ENCODE measurements at regions not wholly inside any gene's neighbourhood (a gene's known extent, or its start where the extent isn't known, plus 50 kb on each side); places are given as distances from the start of the nearest gene placed in this dataset.

DNA sequence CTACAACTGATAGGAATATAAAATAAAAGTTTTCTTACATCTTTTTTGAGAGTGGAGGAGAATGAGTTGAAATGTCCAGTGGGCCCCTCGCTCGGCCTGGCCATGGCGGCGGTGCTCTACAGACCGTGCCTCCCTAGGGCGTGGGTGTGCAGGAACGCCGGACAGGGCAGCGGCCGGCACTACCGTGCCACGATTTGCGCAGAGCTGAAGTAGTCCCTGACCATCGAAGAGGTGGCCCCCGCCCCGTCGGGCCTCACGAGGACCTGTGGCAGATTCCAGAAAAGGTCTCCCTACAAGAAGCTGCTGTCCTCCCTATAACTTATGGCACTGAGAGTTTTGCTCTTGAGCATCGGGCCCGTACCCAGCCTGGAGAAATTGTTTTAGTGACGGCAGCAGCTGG is 228.9 kb upstream of the ARHGAP24 start:
- TF ChIP-seq CTCF (conservative IDR thresholded peaks at IDR 0.05; ENCODE audit: low read depth, low read length) (no peak), EZH2 (IDR thresholded peaks at IDR 0.05; ENCODE audit: borderline replicate concordance, low read depth, low read length, poor library complexity, severe bottlenecking) (no peak)
